Bronchial epithelial cell (primary cell): ENCODE measurements at regions not wholly inside any gene's neighbourhood (a gene's known extent, or its start where the extent isn't known, plus 50 kb on each side); places are given as distances from the start of the nearest gene placed in this dataset.
"Not testable (repeated sequence)": the region's sequence is repeated elsewhere in the genome, so short reads cannot be mapped to it uniquely, and the experiment has no call there.

Source experiments
- DNase-seq: peaks from one replicate; pipeline ENCODE4 v3.0.0-alpha.2; 2010; ENCODE audit warnings: low read depth
- FAIRE-seq: peaks from 2 replicates; lab custom pipeline; 2011; peaks lifted over from hg19 to GRCh38; lab: Jason Lieb, UNC
- H3K27me3 ChIP-seq: 2 replicates; pipeline ENCODE4 v1.5.1; 2011; ENCODE audit warnings: low read length; ENCODE audit not compliant: control insufficient read depth, insufficient read depth
- H3K36me3 ChIP-seq: 2 replicates; pipeline ENCODE4 v1.5.1; 2011; ENCODE audit warnings: low read length; ENCODE audit not compliant: control insufficient read depth, insufficient read depth
- H3K4me3 ChIP-seq: 2 replicates; pipeline ENCODE4 v1.5.1; 2011; ENCODE audit warnings: mild to moderate bottlenecking, low read depth, low read length, control low read depth
- CTCF ChIP-seq: IDR thresholded peaks from 2 replicates; pipeline ENCODE4 v1.5.1; 2011; ENCODE audit warnings: mild to moderate bottlenecking, moderate library complexity, low read length, control low read depth, inconsistent platforms; ENCODE audit not compliant: insufficient read depth, severe bottlenecking

GRCh38 chr20:5686384-5687105 lies 63.7 kb upstream of the SHLD1 start:
- peaks cover 4% of the 10 kb centered on the region for H3K27me3 ChIP-seq
- no peak for TF ChIP-seq CTCF
- no peak overlapping the region for H3K4me3 ChIP-seq
- DNase-seq (no peak), FAIRE-seq (peak; percentile 32)
- no peaks in the 10 kb centered on the region for H3K36me3 ChIP-seq

DNA sequence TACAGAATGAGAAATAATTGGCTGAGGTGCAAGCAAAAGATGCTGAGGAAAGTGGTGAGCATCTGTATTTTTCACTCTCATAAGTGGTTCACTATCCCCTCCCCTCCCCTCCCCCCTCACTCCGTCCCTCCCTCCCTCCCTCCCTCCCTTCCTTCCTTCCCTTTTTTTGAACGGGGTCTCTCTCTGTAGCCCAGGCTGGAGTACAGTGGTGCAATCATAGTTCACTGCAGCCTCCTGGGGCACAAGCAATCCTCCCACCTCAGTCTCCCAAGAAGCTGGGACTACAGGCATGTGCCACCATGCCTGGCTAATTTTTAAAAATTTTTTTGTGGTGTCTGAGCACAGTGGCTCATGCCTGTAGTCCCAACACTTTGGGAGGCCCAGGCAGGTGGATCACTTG lies 67.6 kb upstream of the SHLD1 start:
- not testable (repeated sequence) for H3K4me3 ChIP-seq, H3K27me3 ChIP-seq, H3K36me3 ChIP-seq, DNase-seq, FAIRE-seq

DNA sequence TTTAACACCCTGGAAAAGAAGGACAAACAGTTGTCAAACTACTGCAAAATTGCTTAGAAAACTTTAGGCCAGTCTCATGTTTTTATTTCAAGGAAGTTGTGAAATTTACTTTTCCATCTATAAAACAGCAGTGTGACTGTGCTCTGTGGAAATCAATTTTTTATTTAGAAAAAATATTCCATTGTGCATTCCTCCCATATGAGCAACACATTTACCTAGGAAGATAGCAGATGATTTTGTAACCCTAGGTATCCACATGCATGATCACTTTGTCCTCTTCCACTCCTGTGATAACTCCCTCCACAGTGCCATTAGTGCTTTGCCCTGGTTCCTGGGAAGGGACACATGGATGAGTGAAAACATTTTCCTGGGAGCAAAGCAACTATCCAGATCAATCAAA lies 69.4 kb upstream of the GPCPD1 start:
- DNase-seq (peak; percentile 50), FAIRE-seq (no peak)
- Histone ChIP-seq H3K27me3 (no peaks in the 10 kb centered on the region), H3K36me3 (no peaks in the 10 kb centered on the region), H3K4me3 (no peak overlapping the region)
- no peak for TF ChIP-seq CTCF

DNA sequence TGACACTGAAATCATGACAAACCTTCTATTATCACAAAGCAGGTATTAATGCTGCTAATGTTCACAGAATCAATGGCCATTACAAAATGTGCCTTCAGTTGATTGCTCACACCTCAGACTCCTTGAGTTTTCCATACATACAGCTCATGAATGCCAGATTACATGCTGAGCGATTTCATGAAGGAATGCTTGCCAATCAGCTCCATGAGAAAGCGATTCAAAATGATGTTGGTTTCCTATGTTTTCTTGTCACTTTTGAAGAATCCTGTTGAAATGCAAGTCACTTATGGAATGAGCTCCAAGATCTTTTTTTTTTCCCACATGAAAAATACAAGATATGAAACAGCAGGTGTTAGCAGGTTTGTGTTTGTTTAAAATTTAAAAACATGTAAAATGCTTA lies 68.0 kb upstream of the GPCPD1 start:
- H3K36me3 ChIP-seq = no peaks in the 10 kb centered on the region
- H3K27me3 ChIP-seq = no peaks in the 10 kb centered on the region
- TF ChIP-seq CTCF = no peak
- H3K4me3 ChIP-seq = no peak overlapping the region
- no peak for DNase-seq
- FAIRE-seq = no peak

- not testable (repeated sequence) for FAIRE-seq
Measured at GRCh38 chr20:5677944-5678343, 67.1 kb upstream of the GPCPD1 start.

GRCh38 chr20:5677389-5677788 lies 66.6 kb upstream of the GPCPD1 start:
- no peak for FAIRE-seq
- Histone ChIP-seq H3K4me3 (no peak overlapping the region), H3K36me3 (no peaks in the 10 kb centered on the region), H3K27me3 (no peaks in the 10 kb centered on the region)
- TF ChIP-seq CTCF = no peak
- DNase-seq = no peak

More at GRCh38 chr20:5677944-5678343, 67.1 kb upstream of the GPCPD1 start:
- DNase-seq, H3K27me3 ChIP-seq, H3K36me3 ChIP-seq, H3K4me3 ChIP-seq: not testable (repeated sequence)
